DMS79 (cell line): ENCODE measurements at regions not wholly inside any gene's neighbourhood (a gene's known extent, or its start where the extent isn't known, plus 50 kb on each side); places are given as distances from the start of the nearest gene placed in this dataset.
A peak's percentile ranks its signal among the peaks of the same experiment; 100 is the strongest.

Experiments
- DNase-seq: peaks from one replicate; lab custom pipeline; 2025; lab: John Stamatoyannopoulos, UW

GRCh38 chr1:109826930-109827349, 63.2 kb upstream of the EPS8L3 start:
- no peak for DNase-seq

GRCh38 chr1:109826446-109826845, 62.7 kb upstream of the EPS8L3 start:
- DNase-seq, result no peak

GRCh38 chr1:109824349-109825115, 60.8 kb upstream of the EPS8L3 start:
- no peak for DNase-seq

GRCh38 chr1:109823543-109824348, 60.0 kb upstream of the EPS8L3 start:
- DNase-seq, result no peak

GRCh38 chr1:109822749-109823542, 59.2 kb upstream of the EPS8L3 start:
- DNase-seq, result no peak

GRCh38 chr1:109821831-109822745, 58.4 kb upstream of the EPS8L3 start:
- DNase-seq, result no peak

GRCh38 chr1:109821221-109821669, 57.5 kb upstream of the EPS8L3 start:
- DNase-seq, result no peak

GRCh38 chr1:109819906-109820305, 56.2 kb upstream of the EPS8L3 start:
- DNase-seq, result no peak

- DNase-seq, result no peak
Measured at GRCh38 chr1:109818988-109819764, 55.5 kb upstream of the EPS8L3 start.

- DNase-seq, result no peak
Measured at GRCh38 chr1:109818271-109818987, 54.7 kb upstream of the EPS8L3 start.

- DNase-seq, result no peak
Measured at GRCh38 chr1:109817881-109818270, 54.2 kb upstream of the EPS8L3 start.

- DNase-seq, result no peak
Measured at GRCh38 chr1:109816975-109817535, 53.3 kb upstream of the EPS8L3 start.

GRCh38 chr1:109816175-109816811, 52.6 kb upstream of the EPS8L3 start:
- DNase-seq, result peak; percentile 96

- no peak for DNase-seq
Measured at GRCh38 chr1:109815809-109816174, 52.1 kb upstream of the EPS8L3 start.

- DNase-seq, result no peak
Measured at GRCh38 chr1:109814993-109815786, 51.5 kb upstream of the EPS8L3 start.

GRCh38 chr1:109814223-109814622, 50.5 kb upstream of the EPS8L3 start:
- DNase-seq, result no peak
